ENCODE measurements at regions not wholly inside any gene's neighbourhood (a gene's known extent, or its start where the extent isn't known, plus 50 kb on each side); places are given as distances from the start of the nearest gene placed in this dataset.
"Not testable (repeated sequence)": the region's sequence is repeated elsewhere in the genome, so short reads cannot be mapped to it uniquely, and the experiment has no call there.

GRCh38 chr11:21727102-21727501 lies 465.8 kb upstream of the ANO5 start:
- no peak for DNase-seq

- DNase-seq: no peak
Observed at GRCh38 chr11:21736404-21736803, 456.5 kb upstream of the ANO5 start.

GRCh38 chr11:21752475-21753243 lies 440.2 kb upstream of the ANO5 start:
- DNase-seq: not testable (repeated sequence)

GRCh38 chr11:21753244-21753767 lies 439.6 kb upstream of the ANO5 start:
- DNase-seq: not testable (repeated sequence)

- DNase-seq: no peak
Observed at GRCh38 chr11:21761000-21761399, 431.9 kb upstream of the ANO5 start.

GRCh38 chr11:21768388-21768787 lies 424.5 kb upstream of the ANO5 start:
- no peak for DNase-seq

GRCh38 chr11:21769188-21769587 lies 423.7 kb upstream of the ANO5 start:
- no peak for DNase-seq

GRCh38 chr11:21771097-21771496 lies 421.8 kb upstream of the ANO5 start:
- no peak for DNase-seq

- no peak for DNase-seq
Observed at GRCh38 chr11:21774212-21774611, 418.7 kb upstream of the ANO5 start.

GRCh38 chr11:21775911-21776310 lies 417.0 kb upstream of the ANO5 start:
- no peak for DNase-seq

- no peak for DNase-seq
Observed at GRCh38 chr11:21783954-21784353, 408.9 kb upstream of the ANO5 start.

- no peak for DNase-seq
Observed at GRCh38 chr11:21785351-21785750, 407.5 kb upstream of the ANO5 start.

- no peak for DNase-seq
Observed at GRCh38 chr11:21794306-21794705, 398.6 kb upstream of the ANO5 start.

- no peak for DNase-seq
Observed at GRCh38 chr11:21798216-21798615, 394.7 kb upstream of the ANO5 start.

- DNase-seq: not testable (repeated sequence)
Observed at GRCh38 chr11:21804523-21804922, 388.4 kb upstream of the ANO5 start.

GRCh38 chr11:21806508-21806907 lies 386.4 kb upstream of the ANO5 start:
- no peak for DNase-seq

GRCh38 chr11:21806947-21807346 lies 385.9 kb upstream of the ANO5 start:
- no peak for DNase-seq

GRCh38 chr11:21807350-21807749 lies 385.5 kb upstream of the ANO5 start:
- DNase-seq: no peak

GRCh38 chr11:21810650-21811049 lies 382.2 kb upstream of the ANO5 start:
- DNase-seq: no peak

GRCh38 chr11:21811572-21811971 lies 381.3 kb upstream of the ANO5 start:
- DNase-seq: no peak

- DNase-seq: peak; percentile 38
Observed at GRCh38 chr11:21814169-21814568, 378.7 kb upstream of the ANO5 start.

GRCh38 chr11:21817696-21818095 lies 375.2 kb upstream of the ANO5 start:
- no peak for DNase-seq

GRCh38 chr11:21820176-21820575 lies 372.7 kb upstream of the ANO5 start:
- DNase-seq: no peak

GRCh38 chr11:21825127-21825526 lies 367.8 kb upstream of the ANO5 start:
- no peak for DNase-seq

GRCh38 chr11:21838427-21838826 lies 354.5 kb upstream of the ANO5 start:
- DNase-seq: no peak
